Endothelial cell of umbilical vein (primary cell): ENCODE measurements at regions not wholly inside any gene's neighbourhood (a gene's known extent, or its start where the extent isn't known, plus 50 kb on each side); places are given as distances from the start of the nearest gene placed in this dataset.

Experiments used
- BruUV-seq: library from RNA; stranded (reverse); fragments of 400-500 nt; replicated peaks from 2 replicates; lab custom pipeline; 2021; lab: Mats Ljungman, UMichigan
- CTCF ChIA-PET: fragments of 300-600, 350-600 bp; sonication (Branson Sonifier 250); formaldehyde crosslinking; loops from one replicate; lab custom pipeline; 2021; ENCODE audit warnings: antibody characterized with exemption, inconsistent platforms; lab: Charles Lee
- POLR2A ChIA-PET: fragments of 300-600, 350-600 bp; sonication (Branson Sonifier 250); formaldehyde crosslinking; loops from one replicate; lab custom pipeline; 2021; ENCODE audit warnings: antibody characterized with exemption, inconsistent platforms; lab: Charles Lee
- DNase-seq: peaks from one replicate; pipeline ENCODE4 v3.0.0-alpha.2; 2011; ENCODE audit warnings: low read depth, low spot score
- FAIRE-seq: peaks from 2 replicates; lab custom pipeline; 2011; peaks lifted over from hg19 to GRCh38; lab: Jason Lieb, UNC
- H2AFZ ChIP-seq: 2 replicates; pipeline ENCODE4 v1.6.0; 2012; ENCODE audit warnings: low read depth, low read length, control low read depth, inconsistent platforms
- H3K27ac ChIP-seq: 2 replicates; pipeline ENCODE4 v1.5.1; 2011; ENCODE audit warnings: low read depth, mild to moderate bottlenecking, control low read depth, low read length, moderate library complexity; ENCODE audit not compliant: insufficient read depth
- H3K27me3 ChIP-seq, 2 experiments: 2 replicates each; pipeline versions ENCODE4 v1.6.0 to v1.6.1; 2011; ENCODE audit warnings: low read length in 2 of 2, mixed read lengths in 1 of 2; ENCODE audit not compliant: control insufficient read depth in 2 of 2, insufficient read depth in 2 of 2
- H3K36me3 ChIP-seq, 2 experiments: 2 replicates in 1 of 2; 3 replicates in 1 of 2; pipeline ENCODE4 v1.5.1; 2011; ENCODE audit warnings: low read length in 2 of 2, mild to moderate bottlenecking in 1 of 2, moderate library complexity in 1 of 2; ENCODE audit not compliant: control insufficient read depth in 2 of 2, insufficient read depth in 2 of 2; ENCODE audit errors: extremely low read depth in 1 of 2
- H3K4me1 ChIP-seq: 3 replicates; pipeline ENCODE4 v1.5.1; 2011; ENCODE audit warnings: mild to moderate bottlenecking, low read length; ENCODE audit not compliant: control insufficient read depth, insufficient read depth; ENCODE audit errors: extremely low read depth
- H3K4me2 ChIP-seq: 2 replicates; pipeline ENCODE4 v1.6.1; 2011; ENCODE audit warnings: low read length, control low read depth, mixed read lengths; ENCODE audit not compliant: insufficient read depth
- H3K4me3 ChIP-seq, 3 experiments: fragments of 200-600 bp in 1 of 3; sonication (generic), shearing (Covaris generic) in 1 of 3; replicated peaks in 1 of 3; 2 replicates each; pipeline ENCODE4 v1.5.1; 2011 to 2016; ENCODE audit warnings: control low read depth in 3 of 3, low read length in 3 of 3, mild to moderate bottlenecking in 2 of 3, inconsistent platforms in 1 of 3, low read depth in 1 of 3, moderate library complexity in 1 of 3; ENCODE audit not compliant: insufficient read depth in 1 of 3
- H3K79me2 ChIP-seq: 2 replicates; pipeline ENCODE4 v1.6.0; 2012; ENCODE audit warnings: low read length, inconsistent platforms; ENCODE audit not compliant: control insufficient read depth, insufficient read depth
- H3K9ac ChIP-seq: replicated peaks from 2 replicates; pipeline ENCODE3; 2011; ENCODE audit warnings: low read length, control low read depth; ENCODE audit not compliant: insufficient read depth; ENCODE audit errors: extremely low read depth
- H3K9me1 ChIP-seq: replicated peaks from 3 replicates; pipeline ENCODE4 v1.6.0; 2011; ENCODE audit warnings: mild to moderate bottlenecking, low read length; ENCODE audit not compliant: control insufficient read depth, insufficient read depth; ENCODE audit errors: extremely low read depth
- H3K9me3 ChIP-seq: replicated peaks from 2 replicates; pipeline ENCODE4 v1.5.1; 2012; ENCODE audit warnings: low read length, inconsistent platforms; ENCODE audit not compliant: control insufficient read depth, insufficient read depth
- H4K20me1 ChIP-seq: replicated peaks from 2 replicates; pipeline ENCODE3; 2011; ENCODE audit warnings: mild to moderate bottlenecking, low read length; ENCODE audit not compliant: control insufficient read depth, insufficient read depth; ENCODE audit errors: extremely low read depth
- EZH2 ChIP-seq: IDR thresholded peaks from 2 replicates; pipeline ENCODE4 v1.6.1; 2012; ENCODE audit warnings: borderline replicate concordance, low read depth, mild to moderate bottlenecking, moderate library complexity, low read length, inconsistent platforms; ENCODE audit not compliant: severe bottlenecking
- FOS ChIP-seq: IDR thresholded peaks from 2 replicates; pipeline ENCODE4 v1.6.1; 2011; ENCODE audit warnings: mild to moderate bottlenecking, low read length, moderate library complexity, borderline replicate concordance; ENCODE audit not compliant: insufficient read depth
- GATA2 ChIP-seq: IDR thresholded peaks from 2 replicates; pipeline ENCODE4 v1.7.0; 2011; ENCODE audit warnings: low read depth, mild to moderate bottlenecking, moderate library complexity, mixed read lengths, low read length; ENCODE audit not compliant: insufficient read length, insufficient read depth
- JUN ChIP-seq: IDR thresholded peaks from 2 replicates; pipeline ENCODE4 v1.6.1; 2011; ENCODE audit warnings: borderline replicate concordance, low read depth; ENCODE audit not compliant: insufficient read length, insufficient read depth
- MYC ChIP-seq: IDR thresholded peaks from one replicate; pipeline ENCODE4 v1.6.1; 2011; ENCODE audit warnings: mild to moderate bottlenecking, low read depth, low read length
- POLR2A ChIP-seq: IDR thresholded peaks from 2 replicates; pipeline ENCODE4 v1.6.1; 2012; ENCODE audit warnings: low read depth, mild to moderate bottlenecking, control low read depth, low read length
- POLR2AphosphoS5 ChIP-seq: IDR thresholded peaks from 2 replicates; pipeline ENCODE4 v1.6.1; 2012; ENCODE audit warnings: low read depth, mild to moderate bottlenecking, control low read depth, low read length, moderate library complexity; ENCODE audit not compliant: insufficient read depth
- dilution Hi-C: fragments of 300-500 bp; cut with MboI; formaldehyde crosslinking; loops from one replicate; pipeline ENCODE4 v1.15.0; 2019; ENCODE audit warnings: low sequenced_read_pairs; ENCODE audit not compliant: extremely low pct_ligation_motif_present
- intact Hi-C: fragments of 100-400 bp; cut with micrococcal nuclease; formaldehyde crosslinking; loops from one replicate; pipeline ENCODE4 v1.10.0; 2022
- TF ChIP-seq, protein P1 (sequence below), 2 donors: IDR thresholded peaks; 1 replicate in 1 of 2; 2 replicates in 1 of 2; pipeline ENCODE4 v1.5.1; 2011; ENCODE audit warnings: low read length in 2 of 2, mild to moderate bottlenecking in 2 of 2, moderate library complexity in 2 of 2, control low read depth in 1 of 2, inconsistent platforms in 1 of 2, low read depth in 1 of 2; ENCODE audit not compliant: insufficient read depth in 1 of 2; ENCODE audit errors: extremely low read depth in 1 of 2
- TF ChIP-seq, protein P2 (sequence below): IDR thresholded peaks from 2 replicates; pipeline ENCODE4 v1.6.1; 2011; ENCODE audit not compliant: insufficient read depth, insufficient read length

DNA sequence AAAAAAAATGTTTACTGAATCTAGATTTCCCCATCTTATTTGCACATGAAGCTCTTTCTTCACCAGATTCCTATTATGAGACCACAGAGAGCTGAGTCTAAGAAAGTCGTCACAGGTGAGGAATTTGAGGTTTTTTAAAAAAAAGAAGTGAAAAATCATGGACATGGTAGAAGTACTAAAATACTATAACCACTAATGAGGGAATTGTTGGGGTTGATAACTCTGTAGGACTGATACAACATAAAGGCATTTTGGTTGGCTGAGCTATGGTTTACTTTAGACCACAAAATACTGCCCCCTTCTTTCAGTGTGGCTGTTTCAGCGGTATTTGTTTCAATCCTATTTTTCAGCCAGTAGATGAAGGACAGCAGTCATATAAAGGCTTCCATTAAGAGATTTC lies 1111.3 kb downstream of the TYW1 start:
- TF ChIP-seq FOS (no peak), EZH2 (no peak), POLR2AphosphoS5 (no peak), GATA2 (no peak), POLR2A (no peak), JUN (no peak), MYC (no peak)
- TF ChIP-seq, protein P1, sequence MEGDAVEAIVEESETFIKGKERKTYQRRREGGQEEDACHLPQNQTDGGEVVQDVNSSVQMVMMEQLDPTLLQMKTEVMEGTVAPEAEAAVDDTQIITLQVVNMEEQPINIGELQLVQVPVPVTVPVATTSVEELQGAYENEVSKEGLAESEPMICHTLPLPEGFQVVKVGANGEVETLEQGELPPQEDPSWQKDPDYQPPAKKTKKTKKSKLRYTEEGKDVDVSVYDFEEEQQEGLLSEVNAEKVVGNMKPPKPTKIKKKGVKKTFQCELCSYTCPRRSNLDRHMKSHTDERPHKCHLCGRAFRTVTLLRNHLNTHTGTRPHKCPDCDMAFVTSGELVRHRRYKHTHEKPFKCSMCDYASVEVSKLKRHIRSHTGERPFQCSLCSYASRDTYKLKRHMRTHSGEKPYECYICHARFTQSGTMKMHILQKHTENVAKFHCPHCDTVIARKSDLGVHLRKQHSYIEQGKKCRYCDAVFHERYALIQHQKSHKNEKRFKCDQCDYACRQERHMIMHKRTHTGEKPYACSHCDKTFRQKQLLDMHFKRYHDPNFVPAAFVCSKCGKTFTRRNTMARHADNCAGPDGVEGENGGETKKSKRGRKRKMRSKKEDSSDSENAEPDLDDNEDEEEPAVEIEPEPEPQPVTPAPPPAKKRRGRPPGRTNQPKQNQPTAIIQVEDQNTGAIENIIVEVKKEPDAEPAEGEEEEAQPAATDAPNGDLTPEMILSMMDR (IDR thresholded peaks at IDR 0.05; ENCODE audit: extremely low read depth in 1 of 2, insufficient read depth in 1 of 2, low read depth in 1 of 2, low read length in 2 of 2), result no peak
- TF ChIP-seq, protein P2, sequence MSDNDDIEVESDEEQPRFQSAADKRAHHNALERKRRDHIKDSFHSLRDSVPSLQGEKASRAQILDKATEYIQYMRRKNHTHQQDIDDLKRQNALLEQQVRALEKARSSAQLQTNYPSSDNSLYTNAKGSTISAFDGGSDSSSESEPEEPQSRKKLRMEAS, result no peak

More for the DNA sequence above, 1111.3 kb downstream of the TYW1 start:
- no peaks in the 10 kb centered on the region for H3K27me3 ChIP-seq
- no peaks in the 10 kb centered on the region for H3K9me1 ChIP-seq
- no peak overlapping the region for H3K27ac ChIP-seq
- H3K36me3 ChIP-seq, result no peaks in the 10 kb centered on the region
- H3K9me3 ChIP-seq, result peaks cover 5% of the 10 kb centered on the region
- H3K4me3 ChIP-seq, result no peak overlapping the region
- H3K9ac ChIP-seq, result no peak overlapping the region
- no peak for FAIRE-seq
- dilution Hi-C loops (no loop called here), intact Hi-C loops (no loop called here)
- no peaks in the 10 kb centered on the region for H3K79me2 ChIP-seq
- ChIA-PET CTCF (no interaction called here), POLR2A (no interaction called here)
- BruUV-seq, result no TSS peak
- no peaks in the 10 kb centered on the region for H3K4me1 ChIP-seq
- no peak overlapping the region for H3K4me2 ChIP-seq
- no peak for DNase-seq
- H4K20me1 ChIP-seq, result no peaks in the 10 kb centered on the region
- H2AFZ ChIP-seq, result no peak overlapping the region
